ENCODE measurements at regions not wholly inside any gene's neighbourhood (a gene's known extent, or its start where the extent isn't known, plus 50 kb on each side); places are given as distances from the start of the nearest gene placed in this dataset.

DNA sequence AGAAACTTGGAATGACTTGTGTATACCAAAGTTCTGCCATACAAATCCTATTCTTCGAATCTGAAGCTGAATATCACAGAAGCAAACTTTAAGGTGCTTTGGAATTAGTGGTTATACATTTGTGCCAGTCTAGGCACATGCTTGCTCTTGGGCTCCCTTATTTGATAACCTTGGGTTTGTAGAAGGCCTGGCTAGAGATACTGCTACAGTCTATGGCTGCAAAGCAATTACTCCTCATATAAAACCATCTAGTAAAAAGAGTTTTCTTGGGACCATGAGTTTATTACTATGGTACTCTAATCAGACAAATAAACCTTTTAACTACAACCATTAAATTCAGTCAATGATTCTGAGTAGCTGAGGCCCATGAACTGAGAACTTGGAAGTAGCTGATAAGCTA, 92.5 kb upstream of the SLC13A1 start:
- no CpG with 5 or more reads among the region's 1 CpG for WGBS (ENCODE audit: extremely low coverage, insufficient read length, low lambda C conversion rate)
- H3K27ac ChIP-seq (ENCODE audit: insufficient read length, low read depth, low read length) = no peak overlapping the region

More for the DNA sequence above, 92.5 kb upstream of the SLC13A1 start:
- H3K27ac Mint-ChIP-seq = no peak overlapping the region
- H2BK120ac ChIP-seq (ENCODE audit: low read depth, low read length, poor library complexity, severe bottlenecking) = no peak overlapping the region
- no peaks in the 10 kb centered on the region for H3K79me2 ChIP-seq (ENCODE audit: insufficient read depth, low read length)
- no peak overlapping the region for H3T11ph ChIP-seq (ENCODE audit: low read length)
- no peak overlapping the region for H2BK20ac ChIP-seq (ENCODE audit: low read depth, low read length, poor library complexity, severe bottlenecking)
- no peak overlapping the region for H2BK5ac ChIP-seq (ENCODE audit: insufficient read length, low read length)
- no peak for DNase-seq
- no peak overlapping the region for H2BK12ac ChIP-seq (ENCODE audit: insufficient read length, low read depth, low read length)
- H3K4me1 ChIP-seq (ENCODE audit: insufficient read depth, low read length) = no peaks in the 10 kb centered on the region
- no peak overlapping the region for H3K18ac ChIP-seq (ENCODE audit: insufficient read length, low read depth, low read length)
- no peak overlapping the region for H2BK15ac ChIP-seq (ENCODE audit: low read depth, low read length)
- no peak overlapping the region for H2AK5ac ChIP-seq (ENCODE audit: insufficient read length, low read length)
- no peak overlapping the region for H3K14ac ChIP-seq (ENCODE audit: insufficient read depth, low read length)
- no peak overlapping the region for H3K56ac ChIP-seq (ENCODE audit: insufficient read length, low read depth, low read length)
- no peak overlapping the region for H2AFZ ChIP-seq (ENCODE audit: low read length)
- H3K27me3 Mint-ChIP-seq (ENCODE audit: low read depth) = no peaks in the 10 kb centered on the region
- no peaks in the 10 kb centered on the region; a peak in 1 of 5 replicates for H3K9me3 Mint-ChIP-seq
- H3K79me1 ChIP-seq (ENCODE audit: insufficient read depth, low read depth, low read length, poor library complexity, severe bottlenecking) = no peaks in the 10 kb centered on the region
- no peak overlapping the region for H4K5ac ChIP-seq (ENCODE audit: insufficient read length, low read depth, low read length)
- H3K9ac ChIP-seq (ENCODE audit: extremely low read depth, insufficient read length, low read length) = no peak overlapping the region
- no peak overlapping the region for H3K4me2 ChIP-seq (ENCODE audit: insufficient read depth, insufficient read length, low read length)
- no peak overlapping the region for H3K4ac ChIP-seq (ENCODE audit: low read depth, low read length)
- H3K23ac ChIP-seq (ENCODE audit: insufficient read length, low read depth, low read length) = no peak overlapping the region
- no peak for TF ChIP-seq CTCF (conservative IDR thresholded peaks at IDR 0.05)
- no peaks in the 10 kb centered on the region; a peak in 2 of 7 replicates for H3K36me3 Mint-ChIP-seq (ENCODE audit: insufficient read depth in 1 of 3, low read depth in 3 of 3)
- no peaks in the 10 kb centered on the region for H3K27me3 ChIP-seq (ENCODE audit: insufficient read depth, low read length)
- H3K9me3 ChIP-seq (ENCODE audit: control insufficient read depth, low read depth, low read length) = no peaks in the 10 kb centered on the region
- no peak overlapping the region for H3K4me3 Mint-ChIP-seq
- H3K23me2 ChIP-seq (ENCODE audit: insufficient read length, low read depth, low read length, poor library complexity, severe bottlenecking) = no peaks in the 10 kb centered on the region
- peaks cover 7 to 14% of the 10 kb centered on the region in 2 experiments for H3K4me1 Mint-ChIP-seq
- H4K20me1 ChIP-seq (ENCODE audit: control insufficient read depth, insufficient read depth, insufficient read length) = no peaks in the 10 kb centered on the region
- no peak overlapping the region for H4K91ac ChIP-seq (ENCODE audit: insufficient read length, low read depth, low read length)
- H4K8ac ChIP-seq (replicated peaks; ENCODE audit: insufficient read length, low read depth, low read length) = no peak overlapping the region

All from H9 (cell line).